Forelimb muscle (tissue), 1 donor: ENCODE measurements at regions not wholly inside any gene's neighbourhood (a gene's known extent, or its start where the extent isn't known, plus 50 kb on each side); places are given as distances from the start of the nearest gene placed in this dataset.
"Not testable (repeated sequence)": the region's sequence is repeated elsewhere in the genome, so short reads cannot be mapped to it uniquely, and the experiment has no call there.

ENCODE experiments used
- DNase-seq: peaks from one replicate; pipeline ENCODE4 v3.0.0-alpha.2; 2013; ENCODE audit warnings: low read depth

DNA sequence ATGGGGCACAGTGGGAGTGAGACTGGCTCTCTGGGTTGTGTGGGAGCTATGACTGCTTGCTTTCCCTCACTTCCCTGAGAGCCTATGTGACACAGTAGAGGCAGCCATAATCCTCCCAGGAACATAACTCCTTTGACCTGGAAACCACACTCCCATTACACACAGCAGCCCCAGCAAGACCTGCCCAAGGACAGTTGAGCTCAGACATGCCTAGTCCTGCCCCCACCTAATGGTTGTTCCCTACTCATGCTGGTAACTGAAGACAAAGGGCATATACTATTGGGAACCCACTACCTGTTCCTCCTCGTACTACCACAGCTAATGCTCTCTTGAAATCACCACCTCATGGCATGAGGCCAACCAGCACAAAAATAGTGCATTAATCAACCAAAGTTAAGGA is 550.4 kb upstream of the ARPP21 start:
- no peak for DNase-seq

- no peak for DNase-seq
These were observed 524.6 kb upstream of the ARPP21 start for GRCh38 chr3:35114686-35115085.

- DNase-seq, result no peak
These were observed 519.3 kb upstream of the ARPP21 start for GRCh38 chr3:35120026-35120425.

DNA sequence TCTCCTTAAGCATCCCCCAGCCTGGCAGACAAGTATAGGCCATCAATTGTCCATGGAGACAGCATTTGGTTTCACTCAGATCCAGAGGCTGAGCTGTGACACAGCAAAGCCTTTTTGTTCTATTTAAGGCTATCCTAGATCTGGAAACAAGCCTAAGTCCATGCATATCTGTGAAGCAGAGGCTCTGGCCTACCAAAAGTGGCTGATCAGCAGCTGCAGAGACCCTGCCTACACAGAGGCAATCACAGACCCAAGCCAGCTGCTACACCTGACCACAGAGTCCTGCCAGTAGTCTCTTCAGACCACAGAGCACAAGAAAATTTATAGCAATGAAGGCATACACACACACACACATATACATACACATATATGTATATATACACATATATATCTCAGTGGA is 501.7 kb upstream of the ARPP21 start:
- DNase-seq, result no peak

- DNase-seq, result no peak
These were observed 497.9 kb upstream of the ARPP21 start for GRCh38 chr3:35141406-35141805.

DNA sequence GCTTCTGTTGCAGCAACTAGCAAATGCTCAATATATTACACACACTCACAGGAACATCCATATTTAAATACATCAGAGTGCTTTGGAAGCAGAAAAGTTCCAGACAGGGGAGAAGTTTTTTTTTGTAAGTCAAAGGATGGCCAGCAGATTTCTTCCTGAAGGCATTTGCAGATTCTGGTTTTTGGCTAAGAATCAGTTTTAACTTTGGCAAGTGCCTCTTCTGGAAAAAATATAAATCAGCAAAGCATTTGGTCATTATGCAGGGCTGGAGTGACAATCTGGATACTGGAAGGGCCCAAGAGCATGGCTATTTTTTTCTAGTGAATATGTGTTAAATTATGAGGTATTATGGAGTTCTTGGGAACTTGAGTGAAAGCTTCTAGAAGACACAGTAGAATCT is 495.3 kb upstream of the ARPP21 start:
- DNase-seq, result no peak

GRCh38 chr3:35146256-35147035 is 492.9 kb upstream of the ARPP21 start:
- not testable (repeated sequence) for DNase-seq

GRCh38 chr3:35183927-35184675 is 455.2 kb upstream of the ARPP21 start:
- DNase-seq, result no peak

DNA sequence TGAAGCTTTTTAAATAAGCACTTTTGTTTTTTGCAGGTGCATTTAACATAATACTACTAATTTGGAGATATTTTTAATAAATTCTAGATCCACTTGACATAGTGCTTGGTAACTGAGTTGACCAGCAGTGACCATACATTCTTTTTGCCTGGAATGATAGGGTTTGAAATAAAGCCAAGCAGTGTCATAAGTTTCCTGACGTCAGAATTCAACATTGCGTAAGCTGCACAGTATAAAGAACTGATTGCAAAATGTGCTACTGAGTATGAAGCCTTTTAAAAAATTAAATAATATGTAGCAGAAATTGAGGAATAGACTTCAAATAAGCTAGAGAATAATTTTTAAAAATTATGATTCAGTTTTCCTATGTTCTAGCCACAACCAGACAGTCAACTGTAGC is 454.6 kb upstream of the ARPP21 start:
- DNase-seq, result no peak

GRCh38 chr3:35187908-35188307 is 451.4 kb upstream of the ARPP21 start:
- no peak for DNase-seq

- no peak for DNase-seq
These were observed 444.7 kb upstream of the ARPP21 start for GRCh38 chr3:35194666-35195065.

- DNase-seq, result no peak
These were observed 440.5 kb upstream of the ARPP21 start for GRCh38 chr3:35198857-35199256.

GRCh38 chr3:35200056-35200455 is 439.3 kb upstream of the ARPP21 start:
- DNase-seq, result no peak

GRCh38 chr3:35201211-35201610 is 438.1 kb upstream of the ARPP21 start:
- no peak for DNase-seq

GRCh38 chr3:35215525-35216500 is 423.5 kb upstream of the ARPP21 start:
- DNase-seq, result no peak

- DNase-seq, result no peak
These were observed 422.6 kb upstream of the ARPP21 start for GRCh38 chr3:35216501-35217266.

DNA sequence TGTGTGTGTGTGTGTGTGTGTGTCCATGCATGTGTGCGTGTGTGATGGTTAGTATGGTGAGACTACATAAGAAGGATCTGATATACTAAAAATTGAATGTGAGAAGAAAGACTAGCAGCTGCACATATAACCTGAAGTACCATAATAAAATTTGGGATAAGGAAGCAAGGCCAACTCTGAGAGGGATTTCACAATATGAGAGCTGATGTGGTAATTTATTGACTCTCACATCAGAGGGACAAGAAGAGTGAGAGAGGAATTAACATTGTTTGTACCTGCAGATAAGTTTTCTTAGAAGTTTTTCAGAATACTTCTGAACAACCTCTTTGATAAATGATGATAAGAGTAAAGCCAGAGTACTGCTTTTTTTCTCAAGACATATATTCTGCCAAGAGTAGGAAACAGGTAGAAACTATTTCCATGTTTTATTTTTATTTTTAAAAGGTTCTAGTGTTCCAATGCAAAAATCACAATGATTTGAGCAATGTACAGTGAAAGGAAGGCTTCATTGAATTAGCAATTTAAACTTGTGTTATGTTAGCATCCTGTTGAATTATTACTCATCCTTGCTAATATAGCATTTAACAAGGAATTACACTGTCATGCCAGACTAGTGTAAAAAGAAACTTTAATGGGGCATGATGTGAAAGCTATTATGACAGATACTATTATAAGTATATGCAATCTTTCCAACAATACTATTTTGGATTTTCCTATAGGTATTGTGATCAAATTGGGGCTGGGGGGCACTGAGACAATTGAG is 415.5 kb upstream of the ARPP21 start:
- DNase-seq, result no peak

DNA sequence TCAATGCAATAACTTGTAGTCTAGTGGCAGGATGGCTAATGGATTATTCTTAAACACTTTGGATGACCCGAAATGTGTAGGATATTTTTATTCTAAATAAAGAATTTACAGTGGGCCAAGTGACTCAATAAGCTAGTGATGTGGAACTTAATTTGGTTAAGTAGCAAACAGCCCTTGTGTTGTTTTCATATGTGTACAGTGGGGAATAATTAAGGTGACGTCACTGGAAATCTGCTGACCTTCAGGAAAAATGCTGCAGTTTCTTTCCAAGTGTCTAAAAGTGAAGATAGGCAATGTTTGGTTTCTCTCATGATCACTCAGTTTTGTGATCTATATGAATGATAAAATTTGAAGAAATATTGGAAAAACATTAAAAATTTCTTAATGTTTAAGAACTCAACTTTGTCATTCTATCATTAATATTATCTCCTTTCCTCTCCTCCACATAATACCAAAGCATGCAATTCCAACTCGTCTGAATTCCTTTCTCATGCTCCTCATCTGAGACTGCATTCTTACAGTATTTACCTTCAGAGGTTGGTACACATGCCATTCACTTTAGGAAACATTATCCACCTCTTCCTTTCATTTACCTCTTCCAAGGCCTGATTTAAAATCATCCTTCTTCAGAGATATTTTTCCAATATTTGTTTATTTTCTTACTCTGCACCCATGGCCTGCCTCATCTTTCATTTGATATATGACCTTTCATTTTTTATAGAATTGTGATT is 414.6 kb upstream of the ARPP21 start:
- DNase-seq, result peak; percentile 31

DNA sequence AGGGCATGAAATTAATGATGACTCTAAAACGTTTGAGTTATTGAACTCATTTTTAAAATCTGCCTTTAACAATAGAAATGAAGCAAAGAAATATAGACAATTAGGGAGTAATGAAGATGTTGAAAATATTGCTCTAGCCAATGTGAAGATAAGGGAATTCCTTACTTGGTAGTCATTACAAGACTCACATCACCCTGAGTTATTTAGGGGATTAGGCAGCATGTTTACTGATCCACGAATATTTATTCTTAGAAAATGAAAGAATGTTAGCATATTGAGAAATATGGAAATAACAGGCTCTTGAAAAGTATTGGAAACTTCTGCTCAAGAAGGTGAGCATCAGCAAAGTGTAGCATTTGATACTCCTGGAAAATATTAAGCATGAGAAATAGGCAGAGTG is 398.1 kb upstream of the ARPP21 start:
- no peak for DNase-seq

GRCh38 chr3:35254917-35255316 is 384.4 kb upstream of the ARPP21 start:
- no peak for DNase-seq
